ENCODE measurements at regions not wholly inside any gene's neighbourhood (a gene's known extent, or its start where the extent isn't known, plus 50 kb on each side); places are given as distances from the start of the nearest gene placed in this dataset.
"Not testable (repeated sequence)": the region's sequence is repeated elsewhere in the genome, so short reads cannot be mapped to it uniquely, and the experiment has no call there.

- TF ChIP-seq, protein P1, sequence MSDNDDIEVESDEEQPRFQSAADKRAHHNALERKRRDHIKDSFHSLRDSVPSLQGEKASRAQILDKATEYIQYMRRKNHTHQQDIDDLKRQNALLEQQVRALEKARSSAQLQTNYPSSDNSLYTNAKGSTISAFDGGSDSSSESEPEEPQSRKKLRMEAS (IDR thresholded peaks at IDR 0.05; ENCODE audit: low read depth, low read length): no peak
- TF ChIP-seq CTCF (IDR thresholded peaks at IDR 0.05; ENCODE audit: low read depth, low read length): no peak
- TF ChIP-seq POLR2A (IDR thresholded peaks at IDR 0.05; ENCODE audit: extremely low read depth, insufficient read length): no peak
- TF ChIP-seq MYC (IDR thresholded peaks at IDR 0.05; ENCODE audit: low read depth, low read length): no peak
- no peak for DNase-seq (ENCODE audit: low read depth)
- no peak overlapping the region for H3K4me3 ChIP-seq (ENCODE audit: low read depth, low read length)
Observed at GRCh38 chr1:219067350-219067712, 106.3 kb upstream of the LYPLAL1 start.

DNA sequence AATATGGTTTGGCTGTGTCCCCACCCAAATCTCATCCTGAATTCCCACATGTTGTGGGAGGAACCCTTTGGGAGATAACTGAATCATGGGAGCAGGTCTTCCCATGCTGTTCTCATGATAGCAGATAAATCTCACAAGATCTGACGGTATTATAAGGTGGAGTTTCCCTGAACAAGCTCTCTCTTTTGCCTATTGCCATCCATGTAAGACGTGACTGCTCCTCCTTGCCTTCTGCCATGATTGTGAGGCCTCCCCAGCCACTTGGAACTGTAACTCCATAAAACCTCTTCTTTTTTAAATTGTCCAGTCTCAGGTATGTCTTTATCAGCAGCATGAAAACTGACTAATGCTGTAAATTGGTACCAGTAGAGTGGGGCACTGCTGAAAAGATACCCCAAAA is 103.3 kb upstream of the LYPLAL1 start:
- DNase-seq (ENCODE audit: low read depth); H3K4me3 ChIP-seq (ENCODE audit: low read depth, low read length): not testable (repeated sequence)

DNA sequence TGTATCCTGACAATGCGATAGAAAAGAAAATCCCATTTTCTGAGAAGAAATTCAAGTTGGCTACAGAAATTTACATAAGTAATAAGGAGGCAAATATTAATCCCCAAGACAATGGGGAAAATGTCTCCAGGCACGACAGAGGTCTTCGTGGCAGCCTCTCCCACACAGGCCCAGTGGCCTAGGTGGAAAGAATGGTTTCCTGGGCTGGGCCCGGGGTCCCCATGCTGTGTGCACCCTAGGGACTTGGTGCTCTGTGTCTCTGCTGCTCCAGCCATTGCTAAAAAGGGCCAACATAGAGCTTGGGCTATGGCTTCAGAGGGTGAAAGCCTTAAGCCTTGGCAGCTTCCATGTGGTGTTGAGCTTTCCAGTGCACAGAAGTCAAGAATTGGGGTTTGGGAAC is 102.5 kb upstream of the LYPLAL1 start:
- DNase-seq (ENCODE audit: low read depth): no peak
- H3K4me3 ChIP-seq (ENCODE audit: low read depth, low read length): no peak overlapping the region
- TF ChIP-seq, protein P1 (IDR thresholded peaks at IDR 0.05; ENCODE audit: low read depth, low read length): no peak
- no peak for TF ChIP-seq CTCF (IDR thresholded peaks at IDR 0.05; ENCODE audit: low read depth, low read length)
- no peak for TF ChIP-seq POLR2A (IDR thresholded peaks at IDR 0.05; ENCODE audit: extremely low read depth, insufficient read length)
- no peak for TF ChIP-seq MYC (IDR thresholded peaks at IDR 0.05; ENCODE audit: low read depth, low read length)

- no peak for DNase-seq (ENCODE audit: low read depth)
- H3K4me3 ChIP-seq (ENCODE audit: low read depth, low read length): no peak overlapping the region
- TF ChIP-seq MYC (IDR thresholded peaks at IDR 0.05; ENCODE audit: low read depth, low read length) (no peak), POLR2A (IDR thresholded peaks at IDR 0.05; ENCODE audit: extremely low read depth, insufficient read length) (no peak), CTCF (IDR thresholded peaks at IDR 0.05; ENCODE audit: low read depth, low read length) (no peak)
- TF ChIP-seq, protein P1 (IDR thresholded peaks at IDR 0.05; ENCODE audit: low read depth, low read length): no peak
Observed at GRCh38 chr1:219072329-219072728, 101.3 kb upstream of the LYPLAL1 start.

- DNase-seq (ENCODE audit: low read depth): no peak
- H3K4me3 ChIP-seq (ENCODE audit: low read depth, low read length): no peak overlapping the region
- TF ChIP-seq POLR2A (IDR thresholded peaks at IDR 0.05; ENCODE audit: extremely low read depth, insufficient read length): no peak
- TF ChIP-seq CTCF (IDR thresholded peaks at IDR 0.05; ENCODE audit: low read depth, low read length): no peak
- TF ChIP-seq, protein P1 (IDR thresholded peaks at IDR 0.05; ENCODE audit: low read depth, low read length): no peak
- TF ChIP-seq MYC (IDR thresholded peaks at IDR 0.05; ENCODE audit: low read depth, low read length): no peak
Observed at GRCh38 chr1:219074084-219074728, 99.5 kb upstream of the LYPLAL1 start.

- no peak for DNase-seq (ENCODE audit: low read depth)
- no peak overlapping the region for H3K4me3 ChIP-seq (ENCODE audit: low read depth, low read length)
- TF ChIP-seq, protein P1 (IDR thresholded peaks at IDR 0.05; ENCODE audit: low read depth, low read length): no peak
- TF ChIP-seq POLR2A (IDR thresholded peaks at IDR 0.05; ENCODE audit: extremely low read depth, insufficient read length) (no peak), CTCF (IDR thresholded peaks at IDR 0.05; ENCODE audit: low read depth, low read length) (no peak), MYC (IDR thresholded peaks at IDR 0.05; ENCODE audit: low read depth, low read length) (no peak)
Observed at GRCh38 chr1:219075121-219075879, 98.4 kb upstream of the LYPLAL1 start.

All from NB4 (cell line).